RKO (cell line): ENCODE measurements at regions not wholly inside any gene's neighbourhood (a gene's known extent, or its start where the extent isn't known, plus 50 kb on each side); places are given as distances from the start of the nearest gene placed in this dataset.
A peak's percentile ranks its signal among the peaks of the same experiment; 100 is the strongest.
"Not testable (repeated sequence)": the region's sequence is repeated elsewhere in the genome, so short reads cannot be mapped to it uniquely, and the experiment has no call there.

Source experiments
- DNase-seq: peaks from one replicate; pipeline ENCODE4 v3.0.0-alpha.2; 2016; ENCODE audit warnings: low spot score

GRCh38 chr1:149700220-149700619 lies 82.3 kb upstream of the FCGR1A start:
- not testable (repeated sequence) for DNase-seq

- not testable (repeated sequence) for DNase-seq
Observed at GRCh38 chr1:149700677-149701567, 81.6 kb upstream of the FCGR1A start.

GRCh38 chr1:149708192-149708853 lies 74.2 kb upstream of the FCGR1A start:
- peak; percentile 73 for DNase-seq

GRCh38 chr1:149711651-149712050 lies 70.8 kb upstream of the FCGR1A start:
- not testable (repeated sequence) for DNase-seq

GRCh38 chr1:149712154-149712927 lies 70.2 kb upstream of the FCGR1A start:
- DNase-seq = peak; percentile 61

GRCh38 chr1:149713513-149713912 lies 69.0 kb upstream of the FCGR1A start:
- not testable (repeated sequence) for DNase-seq

- DNase-seq = not testable (repeated sequence)
Observed at GRCh38 chr1:149713952-149714351, 68.5 kb upstream of the FCGR1A start.

GRCh38 chr1:149724618-149725302 lies 57.7 kb upstream of the FCGR1A start:
- DNase-seq = not testable (repeated sequence)

GRCh38 chr1:149726688-149727087 lies 55.8 kb upstream of the FCGR1A start:
- DNase-seq = not testable (repeated sequence)

- DNase-seq = not testable (repeated sequence)
Observed at GRCh38 chr1:149728598-149728997, 53.9 kb upstream of the FCGR1A start.
